CD8-positive, alpha-beta memory T cell (primary cell): ENCODE measurements at regions not wholly inside any gene's neighbourhood (a gene's known extent, or its start where the extent isn't known, plus 50 kb on each side); places are given as distances from the start of the nearest gene placed in this dataset.

ENCODE experiments used
- CTCF ChIA-PET: fragments of 350-600 bp; sonication (Branson Sonifier 250); formaldehyde crosslinking; loops from one replicate; lab custom pipeline; 2021; ENCODE audit warnings: antibody characterized with exemption; lab: Charles Lee
- POLR2A ChIA-PET: fragments of 350-600 bp; sonication (Branson Sonifier 250); formaldehyde crosslinking; loops from one replicate; lab custom pipeline; 2021; ENCODE audit warnings: antibody characterized with exemption; lab: Charles Lee
- DNase-seq, 5 donors: peaks; one replicate each; pipeline versions ENCODE4 v3.0.0 to v3.0.0-alpha.2; 2020 to 2022; ENCODE audit warnings: mixed read lengths in 1 of 5
- H3K27ac ChIP-seq: one replicate; pipeline ENCODE4 v1.7.0; 2013; ENCODE audit warnings: low read depth, mild to moderate bottlenecking, low read length, moderate library complexity
- H3K27me3 ChIP-seq: 2 replicates; pipeline ENCODE4 v1.7.0; 2013; ENCODE audit warnings: low read length, mild to moderate bottlenecking; ENCODE audit not compliant: insufficient read depth, poor library complexity, severe bottlenecking
- H3K36me3 ChIP-seq: 2 replicates; pipeline ENCODE4 v1.7.0; 2013; ENCODE audit warnings: mild to moderate bottlenecking, low read length, moderate library complexity; ENCODE audit not compliant: insufficient read depth
- H3K4me1 ChIP-seq: 2 replicates; pipeline ENCODE4 v1.7.0; 2013; ENCODE audit warnings: mild to moderate bottlenecking, low read length, moderate library complexity; ENCODE audit not compliant: insufficient read depth
- H3K4me3 ChIP-seq: 2 replicates; pipeline ENCODE4 v1.7.0; 2013; ENCODE audit warnings: mild to moderate bottlenecking, low read length
- H3K9me3 ChIP-seq: 2 replicates; pipeline ENCODE4 v1.7.0; 2013; ENCODE audit warnings: mild to moderate bottlenecking, low read length
- H3K27ac Mint-ChIP-seq, 8 donors: one replicate each; pipeline ENCODE4 v1.8.0; 2020 to 2021; ENCODE audit warnings: mixed read lengths in 8 of 8, mild to moderate bottlenecking in 6 of 8, inconsistent platforms in 3 of 8, moderate library complexity in 3 of 8
- H3K27me3 Mint-ChIP-seq, 2 donors: one replicate each; pipeline ENCODE4 v1.8.0; 2020 to 2021; ENCODE audit warnings: mixed read lengths in 2 of 2, mild to moderate bottlenecking in 1 of 2, moderate library complexity in 1 of 2
- H3K36me3 Mint-ChIP-seq, 3 donors: one replicate each; pipeline ENCODE4 v1.8.0; 2020 to 2021; ENCODE audit warnings: mixed read lengths in 3 of 3, inconsistent platforms in 1 of 3, mild to moderate bottlenecking in 1 of 3
- H3K4me1 Mint-ChIP-seq, 3 donors: one replicate each; pipeline ENCODE4 v1.8.0; 2020 to 2021; ENCODE audit warnings: mixed read lengths in 3 of 3, inconsistent platforms in 1 of 3, mild to moderate bottlenecking in 1 of 3
- H3K4me3 Mint-ChIP-seq, 7 donors: one replicate each; pipeline ENCODE4 v1.8.0; 2020 to 2021; ENCODE audit warnings: mixed read lengths in 7 of 7, mild to moderate bottlenecking in 6 of 7, moderate library complexity in 4 of 7, inconsistent platforms in 2 of 7
- H3K9me3 Mint-ChIP-seq, 5 donors: one replicate each; pipeline ENCODE4 v1.8.0; 2020 to 2022; ENCODE audit warnings: mixed read lengths in 5 of 5, mild to moderate bottlenecking in 3 of 5, moderate library complexity in 2 of 5, inconsistent platforms in 1 of 5

- H3K4me3 ChIP-seq: no peak overlapping the region
- POLR2A ChIA-PET: interaction anchor here (0.5 kb wide), 1 partner anchor 53 kb away, joined by 3 read pairs; no protein-coding TSS in a partner anchor
- H3K4me1 Mint-ChIP-seq: peaks cover 15 to 23% (median 15%) of the 10 kb centered on the region in 3 donors
- peaks cover 0 to 2% (median 0%) of the 10 kb centered on the region in 5 donors for H3K9me3 Mint-ChIP-seq
- no peak overlapping the region for H3K27ac ChIP-seq
- H3K27me3 Mint-ChIP-seq: no peaks in the 10 kb centered on the region
- no peaks in the 10 kb centered on the region for H3K4me1 ChIP-seq
- CTCF ChIA-PET: no interaction called here
- no peak for DNase-seq
- no peak overlapping the region for H3K4me3 Mint-ChIP-seq
- H3K27ac Mint-ChIP-seq: no peak overlapping the region
- H3K9me3 ChIP-seq: no peaks in the 10 kb centered on the region
- H3K36me3 Mint-ChIP-seq: peaks cover 0 to 4% (median 0%) of the 10 kb centered on the region in 3 donors
- no peaks in the 10 kb centered on the region for H3K36me3 ChIP-seq
- H3K27me3 ChIP-seq: no peaks in the 10 kb centered on the region
These were observed 204.5 kb downstream of the SNX18 start for GRCh38 chr5:54721951-54722654.

GRCh38 chr5:54721116-54721515 lies 203.6 kb downstream of the SNX18 start:
- peaks cover 0 to 4% (median 0%) of the 10 kb centered on the region in 3 donors for H3K36me3 Mint-ChIP-seq
- no peak for DNase-seq
- Histone ChIP-seq H3K27ac (no peak overlapping the region), H3K4me1 (no peaks in the 10 kb centered on the region), H3K36me3 (no peaks in the 10 kb centered on the region), H3K4me3 (no peak overlapping the region), H3K27me3 (no peaks in the 10 kb centered on the region), H3K9me3 (no peaks in the 10 kb centered on the region)
- ChIA-PET CTCF (interaction anchor here (1.6 kb wide), 1 partner anchor 203 kb away, joined by 3 read pairs; the partner anchor contains the start of gene SNX18), POLR2A (no interaction called here)
- peaks cover 21 to 29% (median 21%) of the 10 kb centered on the region in 3 donors for H3K4me1 Mint-ChIP-seq
- peaks cover 0 to 2% (median 0%) of the 10 kb centered on the region in 5 donors for H3K9me3 Mint-ChIP-seq
- peak overlapping the region in 1 of 8 donors; percentile 48 for H3K27ac Mint-ChIP-seq
- H3K4me3 Mint-ChIP-seq: no peak overlapping the region
- no peaks in the 10 kb centered on the region for H3K27me3 Mint-ChIP-seq

- Mint-ChIP-seq H3K27me3 (no peaks in the 10 kb centered on the region), H3K36me3 (peaks cover 0 to 6% (median 0%) of the 10 kb centered on the region in 3 donors), H3K27ac (peak overlapping the region in 3 of 8 donors; percentile 24 to 64 (median 36)), H3K4me1 (peaks cover 21 to 29% (median 21%) of the 10 kb centered on the region in 3 donors), H3K9me3 (peaks cover 0 to 2% (median 0%) of the 10 kb centered on the region in 5 donors), H3K4me3 (no peak overlapping the region)
- Histone ChIP-seq H3K27me3 (no peaks in the 10 kb centered on the region), H3K36me3 (no peaks in the 10 kb centered on the region), H3K4me1 (no peaks in the 10 kb centered on the region), H3K4me3 (no peak overlapping the region), H3K27ac (no peak overlapping the region), H3K9me3 (no peaks in the 10 kb centered on the region)
- ChIA-PET POLR2A (no interaction called here), CTCF (interaction anchor here (1.6 kb wide), 1 partner anchor 203 kb away, joined by 3 read pairs; the partner anchor contains the start of gene SNX18)
- no peak for DNase-seq
These were observed 202.8 kb downstream of the SNX18 start for GRCh38 chr5:54720341-54720740.

GRCh38 chr5:54719384-54720283 lies 202.1 kb downstream of the SNX18 start:
- Histone ChIP-seq H3K4me1 (no peaks in the 10 kb centered on the region), H3K36me3 (no peaks in the 10 kb centered on the region), H3K4me3 (no peak overlapping the region), H3K9me3 (no peaks in the 10 kb centered on the region), H3K27me3 (no peaks in the 10 kb centered on the region), H3K27ac (no peak overlapping the region)
- Mint-ChIP-seq H3K4me3 (no peak overlapping the region), H3K27me3 (peaks cover 0 to under 1% of the 10 kb centered on the region in 2 donors), H3K9me3 (peaks cover 0 to 2% (median 0%) of the 10 kb centered on the region in 5 donors), H3K36me3 (peaks cover 0 to 10% (median 0%) of the 10 kb centered on the region in 3 donors), H3K27ac (peak overlapping the region in 2 of 8 donors; percentile 24 to 36), H3K4me1 (peaks cover 21 to 29% (median 21%) of the 10 kb centered on the region in 3 donors)
- ChIA-PET POLR2A (no interaction called here), CTCF (interaction anchor here (1.6 kb wide), 1 partner anchor 202 kb away, joined by 3 read pairs; the partner anchor contains the start of gene SNX18)
- DNase-seq: no peak

- Histone ChIP-seq H3K9me3 (no peaks in the 10 kb centered on the region), H3K36me3 (no peaks in the 10 kb centered on the region), H3K27me3 (no peaks in the 10 kb centered on the region), H3K4me3 (no peak overlapping the region), H3K27ac (no peak overlapping the region), H3K4me1 (no peaks in the 10 kb centered on the region)
- Mint-ChIP-seq H3K36me3 (peaks cover 0 to 15% (median 1%) of the 10 kb centered on the region in 3 donors), H3K27ac (peak overlapping the region in 1 of 8 donors; percentile 59), H3K4me3 (no peak overlapping the region), H3K9me3 (peaks cover 0 to 1% (median 0%) of the 10 kb centered on the region in 5 donors), H3K4me1 (peaks cover 21 to 29% (median 21%) of the 10 kb centered on the region in 3 donors), H3K27me3 (peaks cover 0 to 4% of the 10 kb centered on the region in 2 donors)
- DNase-seq: no peak
- CTCF ChIA-PET: no interaction called here
- POLR2A ChIA-PET: no interaction called here
These were observed 201.1 kb downstream of the SNX18 start for GRCh38 chr5:54718656-54719055.

GRCh38 chr5:54717870-54718269 lies 200.3 kb downstream of the SNX18 start:
- no peaks in the 10 kb centered on the region for H3K27me3 ChIP-seq
- DNase-seq: no peak
- Mint-ChIP-seq H3K27ac (peak overlapping the region in 2 of 8 donors; percentile 12 to 27), H3K4me3 (peak overlapping the region in 5 of 7 donors; percentile 2 to 47 (median 7)), H3K9me3 (peaks cover 0 to 1% (median 0%) of the 10 kb centered on the region in 5 donors), H3K27me3 (peaks cover 0 to 5% of the 10 kb centered on the region in 2 donors), H3K4me1 (peaks cover 19 to 27% (median 21%) of the 10 kb centered on the region in 3 donors), H3K36me3 (peaks cover 0 to 17% (median 1%) of the 10 kb centered on the region in 3 donors)
- no peaks in the 10 kb centered on the region for H3K36me3 ChIP-seq
- H3K9me3 ChIP-seq: no peaks in the 10 kb centered on the region
- POLR2A ChIA-PET: no interaction called here
- H3K27ac ChIP-seq: no peak overlapping the region
- CTCF ChIA-PET: no interaction called here
- H3K4me1 ChIP-seq: no peaks in the 10 kb centered on the region
- H3K4me3 ChIP-seq: no peak overlapping the region

- Mint-ChIP-seq H3K9me3 (peaks cover 0 to 1% (median 0%) of the 10 kb centered on the region in 5 donors), H3K4me3 (peak overlapping the region in 4 of 7 donors; percentile 2 to 47 (median 16)), H3K4me1 (peaks cover 17 to 26% (median 21%) of the 10 kb centered on the region in 3 donors), H3K36me3 (peaks cover 0 to 18% (median 1%) of the 10 kb centered on the region in 3 donors), H3K27ac (no peak overlapping the region), H3K27me3 (peaks cover 0 to 5% of the 10 kb centered on the region in 2 donors)
- Histone ChIP-seq H3K4me1 (no peaks in the 10 kb centered on the region), H3K4me3 (no peak overlapping the region), H3K27ac (no peak overlapping the region), H3K27me3 (no peaks in the 10 kb centered on the region), H3K36me3 (no peaks in the 10 kb centered on the region), H3K9me3 (no peaks in the 10 kb centered on the region)
- DNase-seq: no peak
- POLR2A ChIA-PET: no interaction called here
- CTCF ChIA-PET: no interaction called here
These were observed 199.9 kb downstream of the SNX18 start for GRCh38 chr5:54717459-54717858.
